ENCODE measurements at regions not wholly inside any gene's neighbourhood (a gene's known extent, or its start where the extent isn't known, plus 50 kb on each side); places are given as distances from the start of the nearest gene placed in this dataset.

GRCh38 chr2:145984580-145984979, 1464.7 kb upstream of the ZEB2 start:
- TF ChIP-seq REST (IDR thresholded peaks at IDR 0.05; ENCODE audit: insufficient read depth in 1 of 2, low read depth in 2 of 2, low read length in 1 of 2) (no peak), POLR2AphosphoS5 (IDR thresholded peaks at IDR 0.05; ENCODE audit: low read depth, low read length) (no peak), SIN3A (IDR thresholded peaks at IDR 0.05; ENCODE audit: borderline replicate concordance, insufficient read depth, low read depth, low read length) (no peak), TCF7L2 (IDR thresholded peaks at IDR 0.05; ENCODE audit: low read depth, low read length) (no peak)
- TF ChIP-seq, protein P1, sequence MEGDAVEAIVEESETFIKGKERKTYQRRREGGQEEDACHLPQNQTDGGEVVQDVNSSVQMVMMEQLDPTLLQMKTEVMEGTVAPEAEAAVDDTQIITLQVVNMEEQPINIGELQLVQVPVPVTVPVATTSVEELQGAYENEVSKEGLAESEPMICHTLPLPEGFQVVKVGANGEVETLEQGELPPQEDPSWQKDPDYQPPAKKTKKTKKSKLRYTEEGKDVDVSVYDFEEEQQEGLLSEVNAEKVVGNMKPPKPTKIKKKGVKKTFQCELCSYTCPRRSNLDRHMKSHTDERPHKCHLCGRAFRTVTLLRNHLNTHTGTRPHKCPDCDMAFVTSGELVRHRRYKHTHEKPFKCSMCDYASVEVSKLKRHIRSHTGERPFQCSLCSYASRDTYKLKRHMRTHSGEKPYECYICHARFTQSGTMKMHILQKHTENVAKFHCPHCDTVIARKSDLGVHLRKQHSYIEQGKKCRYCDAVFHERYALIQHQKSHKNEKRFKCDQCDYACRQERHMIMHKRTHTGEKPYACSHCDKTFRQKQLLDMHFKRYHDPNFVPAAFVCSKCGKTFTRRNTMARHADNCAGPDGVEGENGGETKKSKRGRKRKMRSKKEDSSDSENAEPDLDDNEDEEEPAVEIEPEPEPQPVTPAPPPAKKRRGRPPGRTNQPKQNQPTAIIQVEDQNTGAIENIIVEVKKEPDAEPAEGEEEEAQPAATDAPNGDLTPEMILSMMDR (IDR thresholded peaks at IDR 0.05) = no peak
